ENCODE measurements at regions not wholly inside any gene's neighbourhood (a gene's known extent, or its start where the extent isn't known, plus 50 kb on each side); places are given as distances from the start of the nearest gene placed in this dataset.

DNA sequence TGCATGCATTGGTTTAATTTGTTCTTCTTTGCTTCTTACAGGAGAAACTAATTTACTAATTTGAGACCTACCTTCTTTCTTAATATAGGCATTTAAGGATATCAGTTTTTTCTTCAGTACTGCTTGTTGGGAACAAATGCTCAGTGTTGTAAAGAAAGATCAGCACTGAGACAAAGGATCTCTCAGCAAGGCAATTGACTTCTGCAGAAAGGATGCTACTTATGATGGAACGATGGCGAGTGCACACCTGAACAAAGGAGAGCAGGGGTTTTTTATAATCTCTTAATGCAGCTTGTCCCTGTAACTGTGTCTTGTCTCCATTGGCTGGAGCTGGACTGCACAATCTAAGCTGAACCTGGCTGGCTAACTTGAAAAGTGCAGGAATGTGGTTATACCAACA, 64.2 kb downstream of the RPP21 start:
- no peaks in the 10 kb centered on the region for H3K79me2 ChIP-seq (ENCODE audit: insufficient read depth, low read length)
- Mint-ChIP-seq H3K36me3 (no peaks in the 10 kb centered on the region), H3K27me3 (ENCODE audit: low read depth in 3 of 3) (peaks cover 42 to 84% (median 45%) of the 10 kb centered on the region in 3 donors), H3K4me3 (no peak overlapping the region), H3K4me1 (peaks cover 5% of the 10 kb centered on the region), H3K27ac (no peak overlapping the region), H3K9me3 (peaks cover 7 to 30% (median 20%) of the 10 kb centered on the region in 7 donors)
- H3K4me1 ChIP-seq (ENCODE audit: control insufficient read depth in 1 of 2, insufficient read depth in 2 of 2, low read length in 2 of 2), result no peaks in the 10 kb centered on the region
- 67% methylated on average over 2 of the region's 2 CpGs for WGBS (ENCODE audit: insufficient coverage)
- no peaks in the 10 kb centered on the region for H3K36me3 ChIP-seq (replicated peaks in 1 of 2; ENCODE audit: control insufficient read depth in 1 of 2, insufficient read depth in 2 of 2, low read length in 2 of 2)
- no peaks in the 10 kb centered on the region for H4K20me1 ChIP-seq (ENCODE audit: insufficient read depth, low read length)
- H3K4me2 ChIP-seq (replicated peaks; ENCODE audit: extremely low read depth, low read length, poor library complexity, severe bottlenecking), result no peak overlapping the region
- peaks cover 9 to 19% of the 10 kb centered on the region in 2 donors for H3K9me3 ChIP-seq (replicated peaks in 1 of 2; ENCODE audit: control insufficient read depth in 1 of 2, insufficient read depth in 1 of 2, low read length in 2 of 2)
- no peak overlapping the region for H3K4me3 ChIP-seq (replicated peaks in 1 of 3; ENCODE audit: low read depth in 2 of 3, low read length in 3 of 3)
- H2AFZ ChIP-seq (ENCODE audit: insufficient read depth, low read depth, low read length, poor library complexity, severe bottlenecking), result no peak overlapping the region
- no peak for DNase-seq
- H3K27me3 ChIP-seq (ENCODE audit: control insufficient read depth in 2 of 2, insufficient read depth in 2 of 2, low read length in 2 of 2), result peaks cover 38 to 65% of the 10 kb centered on the region in 2 donors
- no peak overlapping the region for H3K9ac ChIP-seq (ENCODE audit: insufficient read depth, low read length, poor library complexity, severe bottlenecking)
- intact Hi-C loops (cut with micrococcal nuclease), result no loop called here
- H3K27ac ChIP-seq (ENCODE audit: low read depth in 1 of 2, low read length in 2 of 2), result no peak overlapping the region
- TF ChIP-seq, protein P1, sequence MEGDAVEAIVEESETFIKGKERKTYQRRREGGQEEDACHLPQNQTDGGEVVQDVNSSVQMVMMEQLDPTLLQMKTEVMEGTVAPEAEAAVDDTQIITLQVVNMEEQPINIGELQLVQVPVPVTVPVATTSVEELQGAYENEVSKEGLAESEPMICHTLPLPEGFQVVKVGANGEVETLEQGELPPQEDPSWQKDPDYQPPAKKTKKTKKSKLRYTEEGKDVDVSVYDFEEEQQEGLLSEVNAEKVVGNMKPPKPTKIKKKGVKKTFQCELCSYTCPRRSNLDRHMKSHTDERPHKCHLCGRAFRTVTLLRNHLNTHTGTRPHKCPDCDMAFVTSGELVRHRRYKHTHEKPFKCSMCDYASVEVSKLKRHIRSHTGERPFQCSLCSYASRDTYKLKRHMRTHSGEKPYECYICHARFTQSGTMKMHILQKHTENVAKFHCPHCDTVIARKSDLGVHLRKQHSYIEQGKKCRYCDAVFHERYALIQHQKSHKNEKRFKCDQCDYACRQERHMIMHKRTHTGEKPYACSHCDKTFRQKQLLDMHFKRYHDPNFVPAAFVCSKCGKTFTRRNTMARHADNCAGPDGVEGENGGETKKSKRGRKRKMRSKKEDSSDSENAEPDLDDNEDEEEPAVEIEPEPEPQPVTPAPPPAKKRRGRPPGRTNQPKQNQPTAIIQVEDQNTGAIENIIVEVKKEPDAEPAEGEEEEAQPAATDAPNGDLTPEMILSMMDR (IDR thresholded peaks at IDR 0.05), result no peak

DNA sequence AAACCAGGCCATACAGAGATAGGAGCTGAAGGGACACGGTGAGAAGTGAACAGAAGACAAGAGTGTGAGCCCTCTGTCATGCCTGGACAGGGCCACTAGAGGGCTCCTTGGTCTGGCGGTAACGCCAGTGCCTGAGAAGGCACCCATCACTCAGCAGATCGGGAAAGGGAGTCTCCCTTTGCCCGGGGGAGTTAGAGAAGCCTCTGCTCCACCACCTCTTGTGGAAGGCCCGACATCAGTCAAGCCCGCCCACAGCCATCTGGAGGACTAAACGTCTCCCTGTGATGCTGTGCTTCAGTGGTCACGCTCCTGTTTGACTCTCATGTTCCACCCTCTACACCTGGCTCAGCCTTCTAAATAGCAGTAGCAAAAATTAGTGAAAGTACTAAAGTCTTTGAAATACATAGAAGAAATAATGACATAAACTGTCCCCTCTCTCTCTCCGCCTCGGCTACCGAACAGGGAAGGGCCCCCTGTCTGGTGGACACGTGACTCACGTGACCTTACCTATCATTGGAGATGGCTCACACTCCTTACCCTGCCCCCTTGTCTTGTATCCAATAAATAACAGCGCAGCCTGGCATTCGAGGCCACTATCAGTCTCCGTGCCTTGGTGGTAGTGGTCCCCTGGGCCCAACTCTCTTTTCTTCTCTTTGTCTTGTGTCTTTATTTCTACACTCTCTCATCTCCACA, 66.7 kb downstream of the RPP21 start:
- H3K9ac ChIP-seq (ENCODE audit: insufficient read depth, low read length, poor library complexity, severe bottlenecking), result no peak overlapping the region
- H3K4me1 Mint-ChIP-seq, result peaks cover 5% of the 10 kb centered on the region
- peaks cover 9 to 19% of the 10 kb centered on the region in 2 donors for H3K9me3 ChIP-seq (replicated peaks in 1 of 2; ENCODE audit: control insufficient read depth in 1 of 2, insufficient read depth in 1 of 2, low read length in 2 of 2)
- peak overlapping the region in 1 of 7 donors; percentile 64 for H3K27ac Mint-ChIP-seq
- H3K27me3 Mint-ChIP-seq (ENCODE audit: low read depth in 3 of 3), result peaks cover 55 to 83% (median 60%) of the 10 kb centered on the region in 3 donors
- intact Hi-C loops (cut with micrococcal nuclease), result no loop called here
- H2AFZ ChIP-seq (ENCODE audit: insufficient read depth, low read depth, low read length, poor library complexity, severe bottlenecking), result no peak overlapping the region
- TF ChIP-seq, protein P1 (IDR thresholded peaks at IDR 0.05), result peak; percentile 92
- peak overlapping the region in 1 of 2 donors; percentile 53 for H3K4me3 Mint-ChIP-seq
- no peak overlapping the region for H3K4me3 ChIP-seq (replicated peaks in 1 of 3; ENCODE audit: low read depth in 2 of 3, low read length in 3 of 3)
- no peaks in the 10 kb centered on the region for H3K79me2 ChIP-seq (ENCODE audit: insufficient read depth, low read length)
- H3K27me3 ChIP-seq (ENCODE audit: control insufficient read depth in 2 of 2, insufficient read depth in 2 of 2, low read length in 2 of 2), result peaks cover 28 to 66% of the 10 kb centered on the region in 2 donors
- no peak overlapping the region for H3K27ac ChIP-seq (ENCODE audit: low read depth in 1 of 2, low read length in 2 of 2)
- H3K4me2 ChIP-seq (replicated peaks; ENCODE audit: extremely low read depth, low read length, poor library complexity, severe bottlenecking), result no peak overlapping the region
- WGBS (ENCODE audit: insufficient coverage), result 37% methylated on average over 10 of the region's 17 CpGs
- H3K9me3 Mint-ChIP-seq, result peaks cover 7 to 34% (median 21%) of the 10 kb centered on the region in 7 donors
- no peaks in the 10 kb centered on the region for H3K36me3 ChIP-seq (replicated peaks in 1 of 2; ENCODE audit: control insufficient read depth in 1 of 2, insufficient read depth in 2 of 2, low read length in 2 of 2)
- H4K20me1 ChIP-seq (ENCODE audit: insufficient read depth, low read length), result no peaks in the 10 kb centered on the region
- no peaks in the 10 kb centered on the region for H3K36me3 Mint-ChIP-seq
- H3K4me1 ChIP-seq (ENCODE audit: control insufficient read depth in 1 of 2, insufficient read depth in 2 of 2, low read length in 2 of 2), result no peaks in the 10 kb centered on the region
- DNase-seq, result peak; percentile 32 to 50 (median 43)
